ENCODE measurements at regions not wholly inside any gene's neighbourhood (a gene's known extent, or its start where the extent isn't known, plus 50 kb on each side); places are given as distances from the start of the nearest gene placed in this dataset.

DNA sequence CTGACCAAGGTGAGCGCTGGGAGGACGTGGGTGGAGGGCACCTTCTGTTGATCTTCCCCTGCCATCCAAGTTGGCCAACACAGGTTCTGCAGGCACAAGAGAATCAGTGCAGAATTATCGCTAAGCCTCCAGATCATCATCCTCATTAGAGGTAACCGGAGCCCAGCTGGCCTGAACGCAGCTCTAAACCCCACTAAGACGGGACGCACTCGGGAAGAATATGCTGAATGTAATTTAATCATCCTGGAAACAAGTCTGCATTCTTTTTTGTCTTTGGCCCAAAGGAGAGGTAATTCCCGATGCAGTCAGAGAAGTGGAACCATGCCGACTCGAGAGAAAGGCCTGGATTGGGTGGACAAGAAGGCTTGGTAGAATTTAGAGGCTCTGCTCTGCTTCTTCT is 111.0 kb upstream of the GSC start:
- Mint-ChIP-seq H3K27ac (no peak overlapping the region), H3K36me3 (no peaks in the 10 kb centered on the region), H3K4me1 (peaks cover 0 to 6% of the 10 kb centered on the region in 2 donors), H3K9me3 (no peaks in the 10 kb centered on the region), H3K4me3 (no peak overlapping the region), H3K27me3 (ENCODE audit: low read depth in 2 of 2) (peaks cover 12 to 14% of the 10 kb centered on the region in 2 donors)
- H3K36me3 ChIP-seq (ENCODE audit: control insufficient read depth, insufficient read depth, low read length) = no peaks in the 10 kb centered on the region
- no peak for ATAC-seq
- no peak overlapping the region for H3K4me3 ChIP-seq (ENCODE audit: low read length)
- intact Hi-C loops (cut with micrococcal nuclease) = no loop called here
- H3K27ac ChIP-seq (ENCODE audit: low read length) = no peak overlapping the region
- WGBS (ENCODE audit: insufficient coverage) = 90% methylated on average over 9 of the region's 11 CpGs
- DNase-seq = no peak
- no peaks in the 10 kb centered on the region for H3K27me3 ChIP-seq (ENCODE audit: control insufficient read depth, insufficient read depth, low read length)
- H3K9me3 ChIP-seq (ENCODE audit: control insufficient read depth, insufficient read depth, low read length) = no peaks in the 10 kb centered on the region
- H3K4me1 ChIP-seq (ENCODE audit: control insufficient read depth, insufficient read depth, low read length) = peaks cover 4% of the 10 kb centered on the region
- TF ChIP-seq, protein P1, sequence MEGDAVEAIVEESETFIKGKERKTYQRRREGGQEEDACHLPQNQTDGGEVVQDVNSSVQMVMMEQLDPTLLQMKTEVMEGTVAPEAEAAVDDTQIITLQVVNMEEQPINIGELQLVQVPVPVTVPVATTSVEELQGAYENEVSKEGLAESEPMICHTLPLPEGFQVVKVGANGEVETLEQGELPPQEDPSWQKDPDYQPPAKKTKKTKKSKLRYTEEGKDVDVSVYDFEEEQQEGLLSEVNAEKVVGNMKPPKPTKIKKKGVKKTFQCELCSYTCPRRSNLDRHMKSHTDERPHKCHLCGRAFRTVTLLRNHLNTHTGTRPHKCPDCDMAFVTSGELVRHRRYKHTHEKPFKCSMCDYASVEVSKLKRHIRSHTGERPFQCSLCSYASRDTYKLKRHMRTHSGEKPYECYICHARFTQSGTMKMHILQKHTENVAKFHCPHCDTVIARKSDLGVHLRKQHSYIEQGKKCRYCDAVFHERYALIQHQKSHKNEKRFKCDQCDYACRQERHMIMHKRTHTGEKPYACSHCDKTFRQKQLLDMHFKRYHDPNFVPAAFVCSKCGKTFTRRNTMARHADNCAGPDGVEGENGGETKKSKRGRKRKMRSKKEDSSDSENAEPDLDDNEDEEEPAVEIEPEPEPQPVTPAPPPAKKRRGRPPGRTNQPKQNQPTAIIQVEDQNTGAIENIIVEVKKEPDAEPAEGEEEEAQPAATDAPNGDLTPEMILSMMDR (IDR thresholded peaks at IDR 0.05) = no peak

DNA sequence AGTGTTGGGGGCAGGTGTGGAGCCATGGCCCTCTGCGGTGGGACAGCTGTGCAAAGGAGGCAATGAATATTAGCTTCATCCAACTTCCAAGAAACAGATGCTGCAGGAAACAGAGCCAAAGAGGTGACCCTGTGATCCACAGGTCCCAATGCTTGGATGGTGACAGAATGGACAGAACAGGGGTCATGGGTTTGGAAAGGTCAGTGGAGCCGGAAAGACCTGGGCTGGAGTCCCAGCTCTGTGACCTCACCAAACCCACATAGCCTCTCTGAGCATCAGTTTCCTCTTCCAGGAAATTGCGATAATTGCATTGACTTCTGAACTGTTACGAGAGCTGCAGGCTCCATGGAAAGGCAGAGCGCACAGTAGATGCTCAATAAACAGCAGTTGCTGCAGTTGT is 110.2 kb upstream of the GSC start:
- Mint-ChIP-seq H3K4me1 (peaks cover 0 to 3% of the 10 kb centered on the region in 2 donors), H3K36me3 (no peaks in the 10 kb centered on the region), H3K27ac (no peak overlapping the region), H3K27me3 (ENCODE audit: low read depth in 2 of 2) (peaks cover 12 to 14% of the 10 kb centered on the region in 2 donors), H3K4me3 (no peak overlapping the region), H3K9me3 (no peaks in the 10 kb centered on the region)
- Histone ChIP-seq H3K36me3 (ENCODE audit: control insufficient read depth, insufficient read depth, low read length) (no peaks in the 10 kb centered on the region), H3K9me3 (ENCODE audit: control insufficient read depth, insufficient read depth, low read length) (no peaks in the 10 kb centered on the region), H3K27ac (ENCODE audit: low read length) (no peak overlapping the region), H3K27me3 (ENCODE audit: control insufficient read depth, insufficient read depth, low read length) (no peaks in the 10 kb centered on the region), H3K4me1 (ENCODE audit: control insufficient read depth, insufficient read depth, low read length) (peaks cover under 1% of the 10 kb centered on the region), H3K4me3 (ENCODE audit: low read length) (no peak overlapping the region)
- intact Hi-C loops (cut with micrococcal nuclease) = no loop called here
- DNase-seq = no peak
- TF ChIP-seq, protein P1 (IDR thresholded peaks at IDR 0.05) = no peak
- no peak for ATAC-seq
- 95% methylated on average over 5 of the region's 5 CpGs for WGBS (ENCODE audit: insufficient coverage)

DNA sequence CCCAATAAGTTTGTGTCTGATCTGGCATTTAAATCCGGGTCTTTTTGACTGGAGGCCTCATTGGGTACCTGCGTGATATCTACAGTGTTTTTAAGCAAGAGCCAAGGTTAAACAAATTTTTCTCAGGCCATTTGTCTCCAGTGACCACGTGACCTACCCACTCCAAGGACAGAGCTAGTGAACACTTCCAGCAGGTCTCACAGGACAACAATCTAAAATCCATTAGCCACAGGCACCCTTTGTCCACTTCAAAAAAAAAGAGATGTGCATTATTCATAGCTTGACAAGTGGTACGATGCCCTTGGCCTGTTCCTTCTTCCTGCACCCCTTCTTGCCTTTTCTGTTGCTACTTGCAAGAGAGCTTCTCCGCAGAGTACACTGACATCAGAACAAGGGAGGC is 109.6 kb upstream of the GSC start:
- Histone ChIP-seq H3K27me3 (ENCODE audit: control insufficient read depth, insufficient read depth, low read length) (no peaks in the 10 kb centered on the region), H3K36me3 (ENCODE audit: control insufficient read depth, insufficient read depth, low read length) (no peaks in the 10 kb centered on the region), H3K9me3 (ENCODE audit: control insufficient read depth, insufficient read depth, low read length) (no peaks in the 10 kb centered on the region), H3K4me1 (ENCODE audit: control insufficient read depth, insufficient read depth, low read length) (no peaks in the 10 kb centered on the region), H3K27ac (ENCODE audit: low read length) (no peak overlapping the region), H3K4me3 (ENCODE audit: low read length) (no peak overlapping the region)
- Mint-ChIP-seq H3K4me1 (no peaks in the 10 kb centered on the region), H3K27me3 (ENCODE audit: low read depth in 2 of 2) (peaks cover 12 to 14% of the 10 kb centered on the region in 2 donors), H3K27ac (no peak overlapping the region), H3K9me3 (no peaks in the 10 kb centered on the region), H3K36me3 (no peaks in the 10 kb centered on the region), H3K4me3 (no peak overlapping the region)
- ATAC-seq = no peak
- intact Hi-C loops (cut with micrococcal nuclease) = no loop called here
- TF ChIP-seq, protein P1 (IDR thresholded peaks at IDR 0.05) = no peak
- 78% methylated on average over 5 of the region's 5 CpGs for WGBS (ENCODE audit: insufficient coverage)
- DNase-seq = no peak

DNA sequence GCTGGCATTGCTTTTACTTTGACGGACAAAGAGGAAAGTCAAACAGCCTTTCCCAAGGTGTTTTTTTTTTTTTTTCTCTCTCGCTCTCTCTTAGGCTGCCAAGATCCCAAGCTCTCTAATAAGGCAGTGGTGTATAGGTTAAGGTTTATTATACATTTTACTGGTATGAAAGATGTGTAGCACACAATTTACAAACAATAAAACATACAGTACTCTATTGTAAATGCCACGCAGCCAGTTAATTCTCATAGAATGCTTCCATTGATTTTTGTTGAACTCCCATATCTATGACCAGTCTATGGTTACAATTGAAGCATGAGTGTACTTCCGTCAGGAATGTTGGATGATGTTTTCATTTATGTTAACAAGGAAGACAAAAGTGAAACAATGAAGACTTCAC is 106.4 kb upstream of the GSC start:
- no peaks in the 10 kb centered on the region for H3K4me1 ChIP-seq (ENCODE audit: control insufficient read depth, insufficient read depth, low read length)
- no peaks in the 10 kb centered on the region for H3K27me3 ChIP-seq (ENCODE audit: control insufficient read depth, insufficient read depth, low read length)
- H3K36me3 ChIP-seq (ENCODE audit: control insufficient read depth, insufficient read depth, low read length) = no peaks in the 10 kb centered on the region
- 86% methylated on average over 1 of the region's 4 CpGs for WGBS (ENCODE audit: insufficient coverage)
- ATAC-seq (no peak), DNase-seq (no peak)
- no peak overlapping the region for H3K27ac ChIP-seq (ENCODE audit: low read length)
- TF ChIP-seq, protein P1 (IDR thresholded peaks at IDR 0.05) = no peak
- no peaks in the 10 kb centered on the region for H3K9me3 ChIP-seq (ENCODE audit: control insufficient read depth, insufficient read depth, low read length)
- no peaks in the 10 kb centered on the region for H3K4me1 Mint-ChIP-seq
- no peak overlapping the region for H3K4me3 Mint-ChIP-seq
- no peaks in the 10 kb centered on the region for H3K36me3 Mint-ChIP-seq
- no peak overlapping the region for H3K27ac Mint-ChIP-seq
- H3K27me3 Mint-ChIP-seq (ENCODE audit: low read depth in 2 of 2) = peaks cover 10 to 14% of the 10 kb centered on the region in 2 donors
- intact Hi-C loops (cut with micrococcal nuclease) = no loop called here
- H3K4me3 ChIP-seq (ENCODE audit: low read length) = no peak overlapping the region
- no peaks in the 10 kb centered on the region for H3K9me3 Mint-ChIP-seq
